ENCODE measurements at regions not wholly inside any gene's neighbourhood (a gene's known extent, or its start where the extent isn't known, plus 50 kb on each side); places are given as distances from the start of the nearest gene placed in this dataset.

- Histone ChIP-seq H3K27ac (replicated peaks) (no peak overlapping the region), H3K4me3 (replicated peaks; ENCODE audit: insufficient read depth, low read length) (no peak overlapping the region), H3K27me3 (ENCODE audit: insufficient read depth, poor library complexity, severe bottlenecking) (no peaks in the 10 kb centered on the region)
- no peak for TF ChIP-seq GABPA (IDR thresholded peaks at IDR 0.05; ENCODE audit: low read depth)
- TF ChIP-seq CTCF (IDR thresholded peaks at IDR 0.05; ENCODE audit: insufficient read depth, low read length) = peak; percentile 3
- no peak for DNase-seq (ENCODE audit: low read depth in 1 of 2, low spot score in 1 of 2)
Measured at GRCh38 chr7:155862123-155862892, 50.0 kb upstream of the SHH start.
